UCSD-AML1 (cell line): ENCODE measurements at regions not wholly inside any gene's neighbourhood (a gene's known extent, or its start where the extent isn't known, plus 50 kb on each side); places are given as distances from the start of the nearest gene placed in this dataset.

Experiments
- DNase-seq: peaks from one replicate; lab custom pipeline; 2025; ENCODE audit not compliant: unreplicated experiment; lab: John Stamatoyannopoulos, UW

- DNase-seq = no peak
Measured at GRCh38 chr2:128564131-128564530, 245.5 kb upstream of the HS6ST1 start.

DNA sequence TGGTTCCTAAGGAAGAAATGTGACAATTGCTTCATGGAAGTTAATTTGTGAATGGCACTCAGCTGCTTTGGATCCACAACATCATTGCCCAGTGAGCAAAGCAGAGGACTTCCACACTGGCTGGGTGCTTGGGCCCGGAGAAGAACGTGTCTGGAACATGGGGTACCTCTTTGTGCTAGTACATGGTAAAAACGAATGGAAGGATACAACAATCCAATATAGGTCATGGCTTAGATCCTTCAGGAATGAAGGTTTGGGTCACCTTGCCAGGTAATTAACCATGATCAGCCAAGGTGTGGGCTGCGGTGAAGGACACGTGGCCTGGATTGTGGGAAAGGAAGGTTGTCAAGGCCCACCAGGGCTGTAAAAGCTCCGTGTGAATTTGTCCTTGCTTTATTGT, 245.9 kb upstream of the HS6ST1 start:
- no peak for DNase-seq

- DNase-seq = no peak
Measured at GRCh38 chr2:128565441-128565840, 246.8 kb upstream of the HS6ST1 start.

DNA sequence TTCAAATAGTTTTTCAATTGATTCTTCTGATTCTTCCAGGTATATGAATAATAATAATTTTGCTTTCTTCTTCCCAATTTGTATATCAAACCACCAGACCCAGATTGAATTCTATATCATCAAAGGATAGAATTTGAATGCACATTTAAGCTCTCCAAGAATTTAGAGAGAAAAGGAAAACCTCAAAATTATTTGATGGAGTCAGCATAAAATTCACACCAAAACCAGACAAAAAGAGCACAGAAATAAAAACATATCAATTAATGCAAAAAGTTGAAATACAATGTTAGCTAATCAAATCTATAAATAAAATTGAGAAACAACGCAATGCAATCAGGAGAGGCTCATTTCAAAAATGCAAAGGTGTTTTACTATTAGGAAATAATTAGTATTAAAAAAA, 248.0 kb upstream of the HS6ST1 start:
- DNase-seq = no peak

DNA sequence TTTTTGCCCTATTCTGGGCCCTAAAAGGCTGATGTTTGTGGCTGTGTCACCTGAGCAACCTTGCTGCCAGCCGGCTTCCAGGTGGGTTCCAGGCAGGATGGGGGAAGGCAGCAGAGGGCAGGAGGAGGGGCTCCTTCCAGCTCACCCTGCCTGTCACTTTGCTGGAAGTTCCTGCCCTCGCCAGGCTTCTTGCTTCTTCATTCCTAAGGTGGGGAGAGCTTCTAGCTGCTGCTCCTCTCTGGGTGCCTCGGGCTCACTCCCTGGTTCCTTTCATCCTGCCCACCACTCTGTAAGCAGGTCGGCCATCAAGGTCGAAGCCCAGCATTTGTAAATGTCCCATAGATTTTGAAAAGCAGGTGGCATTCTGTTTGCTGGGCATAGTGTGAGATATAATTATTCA, 249.4 kb upstream of the HS6ST1 start:
- DNase-seq = no peak

- no peak for DNase-seq
Measured at GRCh38 chr2:128573116-128573515, 254.4 kb upstream of the HS6ST1 start.

- no peak for DNase-seq
Measured at GRCh38 chr2:128573531-128573930, 254.9 kb upstream of the HS6ST1 start.

DNA sequence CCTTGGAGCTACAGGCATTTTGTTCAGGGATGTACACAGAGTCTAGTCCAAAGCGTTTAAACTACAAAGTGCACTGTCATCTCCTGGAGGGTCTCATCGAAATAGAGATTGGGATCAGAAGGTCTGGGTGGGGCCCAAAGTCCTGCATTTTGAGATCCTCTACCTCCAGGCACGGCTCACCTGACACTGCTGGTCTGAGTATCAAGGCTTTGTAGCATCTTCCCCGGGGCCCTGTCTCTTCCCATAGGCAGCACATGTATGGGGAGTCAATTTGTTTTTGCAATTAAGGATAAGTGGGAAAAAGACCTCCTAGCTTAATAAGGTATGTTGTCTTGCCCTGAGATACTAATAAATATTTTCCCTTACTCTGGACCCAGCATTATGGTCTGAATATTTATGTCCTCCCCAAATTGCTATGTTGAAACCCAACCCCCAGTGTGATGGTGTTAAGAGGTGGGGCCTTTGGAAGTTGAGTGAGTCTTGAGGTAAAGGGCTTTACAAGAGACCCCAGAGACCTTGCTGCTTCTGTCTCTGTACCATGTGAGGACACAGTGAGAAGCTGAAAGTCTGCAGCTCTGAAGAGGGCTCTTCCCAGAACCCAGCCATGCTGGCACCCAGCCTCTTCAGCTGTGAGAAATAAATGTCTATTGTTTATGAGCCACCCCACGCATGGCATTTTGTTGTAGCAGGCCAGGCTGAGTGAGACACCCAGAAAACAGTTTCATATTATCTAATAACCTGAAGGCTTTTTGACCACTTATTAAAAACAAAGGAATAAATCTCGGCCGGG, 258.7 kb upstream of the HS6ST1 start:
- no peak for DNase-seq

DNA sequence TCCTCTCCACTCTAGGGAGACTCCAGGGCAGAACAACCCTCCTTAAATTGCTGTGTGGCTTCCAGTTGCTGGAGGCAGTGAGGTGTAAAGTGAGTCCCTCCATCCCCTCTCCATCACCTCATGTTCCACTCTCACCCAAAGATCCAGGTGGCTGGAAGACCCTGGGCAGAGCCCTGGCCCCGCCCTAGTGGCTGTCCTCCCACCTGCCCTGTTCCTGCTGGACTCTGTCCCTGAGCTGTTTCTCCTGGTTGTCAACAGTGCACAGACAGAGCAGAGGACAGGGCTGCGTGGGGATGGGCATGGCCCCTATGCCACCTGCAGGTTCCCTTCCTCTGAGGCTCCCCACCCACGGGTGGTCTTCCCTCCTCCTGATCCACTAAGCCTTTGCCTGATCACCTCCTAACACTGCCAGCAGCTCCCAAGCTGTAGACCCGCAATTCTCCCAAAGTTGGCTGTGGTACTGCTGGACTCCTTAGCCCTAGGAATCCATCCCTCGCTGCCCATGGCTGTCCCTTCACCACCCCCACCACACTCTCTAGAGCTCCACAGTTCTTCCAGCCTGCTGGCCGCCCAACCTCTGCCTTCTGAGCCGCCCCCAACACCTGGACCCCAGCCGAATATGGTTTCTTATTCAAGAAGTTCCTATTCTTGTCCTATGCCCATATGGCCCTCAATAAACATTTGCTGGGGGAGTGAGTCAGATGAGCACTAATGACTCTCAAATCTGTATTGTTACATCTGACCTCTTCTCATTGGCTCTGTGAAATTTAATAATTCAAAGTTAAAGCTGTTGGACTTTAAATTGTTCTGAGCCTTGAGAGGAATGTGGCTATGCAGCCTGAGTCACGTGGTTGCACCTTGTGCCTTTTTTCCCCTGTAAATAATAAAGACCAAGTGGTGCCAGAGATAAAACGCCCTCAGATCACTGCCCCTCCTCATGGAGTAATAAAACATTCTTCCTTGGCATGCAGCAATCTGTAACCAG, 260.0 kb upstream of the HS6ST1 start:
- DNase-seq = no peak

- no peak for DNase-seq
Measured at GRCh38 chr2:128579825-128580224, 261.2 kb upstream of the HS6ST1 start.

DNA sequence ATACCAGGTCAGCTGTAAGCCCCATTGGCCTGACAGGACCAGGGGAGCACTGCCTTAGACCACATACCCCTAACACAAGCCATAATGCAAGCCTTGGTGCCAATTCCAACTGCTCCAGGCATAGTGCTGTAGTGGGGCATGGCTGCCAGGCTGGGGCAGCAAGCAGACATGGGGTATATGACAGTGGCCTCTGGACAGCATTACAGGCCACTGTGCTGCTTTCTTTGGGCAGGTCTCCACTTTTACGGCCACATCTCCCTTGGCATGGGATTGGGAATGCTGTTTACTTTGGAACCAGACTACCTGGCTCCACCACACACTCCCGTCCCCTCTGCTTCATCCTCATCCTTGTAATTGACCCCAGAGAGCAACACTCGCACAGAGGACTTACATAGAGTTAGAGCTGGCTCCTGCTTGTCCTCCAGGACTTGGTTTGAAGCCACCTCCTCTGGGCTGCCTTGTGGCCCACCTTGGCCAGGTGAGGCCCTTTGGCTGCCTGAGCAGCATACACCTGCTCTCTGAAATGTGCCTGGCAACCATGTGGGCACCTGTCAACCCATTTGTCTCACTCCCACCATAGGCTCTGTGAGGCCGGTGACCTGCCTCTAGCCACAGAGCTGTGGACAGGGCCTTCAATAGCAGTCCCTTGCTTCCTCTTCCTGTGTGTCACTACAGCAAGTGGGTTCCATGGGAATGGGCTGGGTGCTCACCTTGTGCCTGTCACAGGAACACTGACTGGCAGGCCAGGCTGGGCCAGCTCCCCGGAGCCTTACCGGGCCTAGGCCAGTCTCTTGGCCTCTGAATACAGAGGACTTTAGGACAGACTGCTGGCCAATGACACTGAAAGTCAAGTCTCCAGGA, 262.6 kb upstream of the HS6ST1 start:
- no peak for DNase-seq

- no peak for DNase-seq
Measured at GRCh38 chr2:128581849-128582244, 263.2 kb upstream of the HS6ST1 start.

GRCh38 chr2:128584296-128584890, 265.7 kb upstream of the HS6ST1 start:
- DNase-seq = no peak

GRCh38 chr2:128585706-128586105, 267.0 kb upstream of the HS6ST1 start:
- DNase-seq = no peak

- DNase-seq = no peak
Measured at GRCh38 chr2:128589681-128590080, 271.0 kb upstream of the HS6ST1 start.

- DNase-seq = no peak
Measured at GRCh38 chr2:128590309-128591021, 271.8 kb upstream of the HS6ST1 start.

DNA sequence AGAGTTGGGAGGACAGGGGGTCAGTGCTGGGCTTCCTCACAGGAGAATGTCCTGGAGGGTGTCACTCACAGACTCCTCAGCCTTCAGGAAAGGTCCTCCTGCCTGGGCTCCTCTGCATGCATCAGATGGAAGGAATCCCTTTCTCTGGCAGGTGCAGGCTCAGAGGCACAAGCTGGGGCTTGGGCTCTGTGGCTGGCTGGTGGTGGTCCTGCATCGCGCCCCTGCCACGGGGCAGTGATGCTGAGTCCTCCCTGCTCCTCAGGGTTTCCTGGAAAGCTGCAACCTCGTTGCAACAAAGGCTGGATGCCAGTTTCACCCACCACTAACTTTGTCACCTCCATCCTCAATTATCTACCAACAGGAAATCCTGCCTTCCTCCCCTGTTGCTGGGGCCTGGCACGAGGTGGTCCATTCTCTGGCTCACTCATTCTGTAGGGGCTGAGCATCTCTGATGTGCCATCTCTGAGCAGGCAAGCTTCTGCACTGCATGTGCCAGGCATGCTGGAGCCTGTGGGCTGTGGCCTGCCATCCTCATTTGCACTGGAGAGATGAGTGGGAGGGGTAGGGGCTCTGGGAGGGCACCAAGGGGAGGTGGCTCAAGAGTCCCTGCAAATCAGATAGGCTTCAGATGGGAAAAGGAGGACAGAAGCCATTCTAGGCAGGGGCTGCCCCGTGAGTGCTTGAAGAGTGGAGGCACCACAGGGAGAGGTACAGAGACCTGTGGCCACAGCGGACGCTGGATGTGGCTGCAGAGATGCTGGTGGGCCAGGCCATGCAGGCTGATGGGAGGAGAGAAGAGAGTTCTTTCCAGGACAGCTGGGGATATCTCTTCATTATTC, 272.6 kb upstream of the HS6ST1 start:
- DNase-seq = no peak

- DNase-seq = no peak
Measured at GRCh38 chr2:128591861-128592822, 273.5 kb upstream of the HS6ST1 start.
